Heart left ventricle (tissue), 13 donors: ENCODE measurements at regions not wholly inside any gene's neighbourhood (a gene's known extent, or its start where the extent isn't known, plus 50 kb on each side); places are given as distances from the start of the nearest gene placed in this dataset.

Experiments used
- POLR2A ChIP-seq, 2 donors: fragments of 450-650 bp; IDR thresholded peaks; one replicate each; pipeline ENCODE4 v1.6.1; 2017; ENCODE audit warnings: antibody characterized with exemption in 2 of 2, mild to moderate bottlenecking in 2 of 2, moderate library complexity in 2 of 2
- TF ChIP-seq, protein P1 (sequence below), 12 donors: fragments of 200-600 bp; sonication (generic) in 4 of 12; IDR thresholded peaks; one replicate each; pipeline versions ENCODE4 v1.5.0 to v1.8.0; 2018 to 2022; ENCODE audit warnings: antibody characterized with exemption in 12 of 12, mild to moderate bottlenecking in 5 of 12
- donor health status: ischemic (EF 13 %, LVEDD 7.1; RV severe dilation, severe dysfunction).
- donor health status: DM: no; HTN: yes; CAD: no.
- donor health status: DM: no; HTN: no; CAD: no.
- donor health status: ischemic (EF 25% LVEDD 6.9; RV normal size, moderate dysfunction).
- donor health status: ischemic (EF 25% LVEDD 5.7; RV mildly dilated, moderate dysfunction).
- donor health status: ischemic (EF 35%, LVEDD 5.7; RV mildly dilated, moderate dysfunction).
- donor health status: nonischemic (EF 11% LVEDD 7.7; RV severe dilation, severe dysfunction).
- donor health status: DM: yes; HTN: yes; CAD: no.
- donor health status: PGD.
- donor health status: ischemic (EF 29% LVEDD 5.4; RV normal size, mild dysfunction).
- donor health status: nonischemic (EF 23%, LVEDD 6.1; RV moderate dilation, normal function).

- TF ChIP-seq, protein P1, sequence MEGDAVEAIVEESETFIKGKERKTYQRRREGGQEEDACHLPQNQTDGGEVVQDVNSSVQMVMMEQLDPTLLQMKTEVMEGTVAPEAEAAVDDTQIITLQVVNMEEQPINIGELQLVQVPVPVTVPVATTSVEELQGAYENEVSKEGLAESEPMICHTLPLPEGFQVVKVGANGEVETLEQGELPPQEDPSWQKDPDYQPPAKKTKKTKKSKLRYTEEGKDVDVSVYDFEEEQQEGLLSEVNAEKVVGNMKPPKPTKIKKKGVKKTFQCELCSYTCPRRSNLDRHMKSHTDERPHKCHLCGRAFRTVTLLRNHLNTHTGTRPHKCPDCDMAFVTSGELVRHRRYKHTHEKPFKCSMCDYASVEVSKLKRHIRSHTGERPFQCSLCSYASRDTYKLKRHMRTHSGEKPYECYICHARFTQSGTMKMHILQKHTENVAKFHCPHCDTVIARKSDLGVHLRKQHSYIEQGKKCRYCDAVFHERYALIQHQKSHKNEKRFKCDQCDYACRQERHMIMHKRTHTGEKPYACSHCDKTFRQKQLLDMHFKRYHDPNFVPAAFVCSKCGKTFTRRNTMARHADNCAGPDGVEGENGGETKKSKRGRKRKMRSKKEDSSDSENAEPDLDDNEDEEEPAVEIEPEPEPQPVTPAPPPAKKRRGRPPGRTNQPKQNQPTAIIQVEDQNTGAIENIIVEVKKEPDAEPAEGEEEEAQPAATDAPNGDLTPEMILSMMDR (IDR thresholded peaks at IDR 0.05) = no peak
- TF ChIP-seq POLR2A (IDR thresholded peaks at IDR 0.05) = no peak
These were observed 61.7 kb upstream of the NCOR2 start for GRCh38 chr12:124629117-124629516.
